ENCODE measurements at regions not wholly inside any gene's neighbourhood (a gene's known extent, or its start where the extent isn't known, plus 50 kb on each side); places are given as distances from the start of the nearest gene placed in this dataset.

DNA sequence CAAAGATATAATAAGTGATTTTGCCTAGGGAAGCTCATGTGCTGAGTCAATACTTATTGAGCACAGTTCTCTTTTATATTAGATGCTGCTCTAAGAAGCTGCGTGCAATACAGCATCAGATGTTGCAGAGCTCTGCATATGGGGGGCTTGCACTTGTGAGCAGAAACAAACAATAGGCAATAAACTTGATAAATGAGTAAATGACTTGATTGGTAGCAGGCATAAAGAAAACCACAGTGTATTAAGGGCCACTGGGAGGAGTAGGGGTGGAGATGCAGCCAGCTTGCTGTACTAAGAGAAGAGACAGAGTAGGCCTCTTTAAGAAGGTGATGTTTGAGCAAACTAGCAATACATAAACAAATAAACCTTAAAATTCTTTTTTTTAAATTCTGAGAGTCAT is 598.5 kb upstream of the ADAMTS5 start:
- Histone ChIP-seq H3K9me3 (no peaks in the 10 kb centered on the region), H3K27ac (no peak overlapping the region), H3K4me1 (no peaks in the 10 kb centered on the region), H3K4me3 (no peak overlapping the region), H3K27me3 (no peaks in the 10 kb centered on the region), H3K36me3 (no peaks in the 10 kb centered on the region)
- no peak for DNase-seq
- TF ChIP-seq, protein P1, sequence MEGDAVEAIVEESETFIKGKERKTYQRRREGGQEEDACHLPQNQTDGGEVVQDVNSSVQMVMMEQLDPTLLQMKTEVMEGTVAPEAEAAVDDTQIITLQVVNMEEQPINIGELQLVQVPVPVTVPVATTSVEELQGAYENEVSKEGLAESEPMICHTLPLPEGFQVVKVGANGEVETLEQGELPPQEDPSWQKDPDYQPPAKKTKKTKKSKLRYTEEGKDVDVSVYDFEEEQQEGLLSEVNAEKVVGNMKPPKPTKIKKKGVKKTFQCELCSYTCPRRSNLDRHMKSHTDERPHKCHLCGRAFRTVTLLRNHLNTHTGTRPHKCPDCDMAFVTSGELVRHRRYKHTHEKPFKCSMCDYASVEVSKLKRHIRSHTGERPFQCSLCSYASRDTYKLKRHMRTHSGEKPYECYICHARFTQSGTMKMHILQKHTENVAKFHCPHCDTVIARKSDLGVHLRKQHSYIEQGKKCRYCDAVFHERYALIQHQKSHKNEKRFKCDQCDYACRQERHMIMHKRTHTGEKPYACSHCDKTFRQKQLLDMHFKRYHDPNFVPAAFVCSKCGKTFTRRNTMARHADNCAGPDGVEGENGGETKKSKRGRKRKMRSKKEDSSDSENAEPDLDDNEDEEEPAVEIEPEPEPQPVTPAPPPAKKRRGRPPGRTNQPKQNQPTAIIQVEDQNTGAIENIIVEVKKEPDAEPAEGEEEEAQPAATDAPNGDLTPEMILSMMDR (IDR thresholded peaks at IDR 0.05), result no peak
- TF ChIP-seq POLR2A (IDR thresholded peaks at IDR 0.05), result no peak

DNA sequence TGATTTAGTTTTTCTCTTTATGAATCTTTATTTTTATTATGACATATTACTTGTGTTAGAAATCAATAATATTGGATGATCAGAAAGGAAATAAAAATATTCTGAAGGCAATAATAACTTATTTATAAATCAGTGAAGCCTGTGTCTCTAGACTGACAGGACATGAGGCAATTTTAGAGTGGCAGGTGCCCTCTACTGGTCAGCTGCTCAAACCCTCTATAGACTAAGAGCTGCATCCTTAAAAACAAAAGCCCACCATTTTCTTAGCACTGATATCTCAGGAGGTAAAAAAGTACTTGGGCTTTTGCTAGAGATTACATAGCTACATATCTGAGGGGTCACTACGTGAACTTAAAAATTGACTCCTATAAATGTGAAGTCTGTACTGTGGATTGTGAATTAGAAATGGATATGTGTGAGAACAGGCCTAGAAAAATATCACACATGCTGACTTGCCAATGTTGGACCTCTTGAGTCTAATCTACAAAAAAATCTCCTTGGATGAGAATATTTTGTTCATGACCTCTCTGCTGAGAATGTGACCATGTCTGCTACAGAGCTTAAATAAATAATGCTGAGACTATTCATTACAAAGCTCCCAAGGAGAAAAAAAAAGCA is 597.9 kb upstream of the ADAMTS5 start:
- peak in 1 of 3 donors; percentile 59 for DNase-seq
- H3K36me3 ChIP-seq, result no peaks in the 10 kb centered on the region
- TF ChIP-seq, protein P1 (IDR thresholded peaks at IDR 0.05), result peak in 4 of 6 experiments; percentile 38 to 60 (median 57)
- no peak for TF ChIP-seq POLR2A (IDR thresholded peaks at IDR 0.05)
- H3K4me3 ChIP-seq, result no peak overlapping the region
- no peak overlapping the region for H3K27ac ChIP-seq
- no peaks in the 10 kb centered on the region for H3K9me3 ChIP-seq
- H3K4me1 ChIP-seq, result no peaks in the 10 kb centered on the region
- H3K27me3 ChIP-seq, result no peaks in the 10 kb centered on the region

DNA sequence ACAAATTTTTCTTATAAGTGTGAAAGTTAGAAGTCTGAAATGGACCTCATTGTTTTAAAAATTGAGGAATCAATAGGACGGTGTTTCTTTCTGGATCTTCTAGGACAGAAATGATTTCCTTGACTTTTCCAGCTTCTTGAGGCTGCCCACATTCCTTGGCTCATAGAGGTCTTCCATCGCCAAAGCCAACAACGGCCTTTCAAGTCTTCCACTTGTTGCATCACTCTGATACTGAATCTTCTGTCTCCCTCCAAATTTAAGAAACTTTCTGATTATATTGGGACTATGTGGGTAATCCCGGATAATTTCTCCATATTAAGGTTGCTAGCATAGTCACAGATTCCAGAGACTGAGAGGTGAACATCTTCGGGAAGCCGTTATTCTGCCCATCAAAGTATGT is 595.4 kb upstream of the ADAMTS5 start:
- H3K27ac ChIP-seq, result no peak overlapping the region
- DNase-seq, result no peak
- TF ChIP-seq POLR2A (IDR thresholded peaks at IDR 0.05), result no peak
- TF ChIP-seq, protein P1 (IDR thresholded peaks at IDR 0.05), result no peak

DNA sequence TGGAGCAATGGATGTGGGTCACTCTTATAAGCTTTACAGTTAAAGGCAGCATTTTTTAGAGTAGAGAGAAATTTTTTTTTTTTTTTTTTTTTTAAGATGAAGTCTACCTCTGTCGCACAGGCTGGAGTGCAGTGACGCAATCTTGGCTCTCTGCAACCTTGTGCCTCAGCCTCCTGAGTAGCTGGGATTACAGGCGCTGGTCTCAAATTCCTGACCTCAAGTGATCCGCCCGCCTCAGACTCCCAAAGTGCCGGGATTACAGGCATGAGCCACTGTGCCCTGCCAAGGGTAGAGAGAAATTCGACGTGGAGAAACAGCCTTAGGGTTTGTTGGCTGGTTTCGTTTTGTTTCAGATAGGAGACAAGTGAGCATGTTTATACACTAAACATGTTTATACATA is 594.2 kb upstream of the ADAMTS5 start:
- no peaks in the 10 kb centered on the region for H3K36me3 ChIP-seq
- H3K9me3 ChIP-seq, result no peaks in the 10 kb centered on the region
- peak in 1 of 3 donors; percentile 47 for DNase-seq
- H3K27me3 ChIP-seq, result no peaks in the 10 kb centered on the region
- no peak overlapping the region for H3K4me3 ChIP-seq
- TF ChIP-seq, protein P1 (IDR thresholded peaks at IDR 0.05), result no peak
- no peak for TF ChIP-seq POLR2A (IDR thresholded peaks at IDR 0.05)
- H3K27ac ChIP-seq, result no peak overlapping the region
- no peaks in the 10 kb centered on the region for H3K4me1 ChIP-seq

More for the DNA sequence above, 595.4 kb upstream of the ADAMTS5 start:
- Histone ChIP-seq H3K4me3 (no peak overlapping the region), H3K27me3 (no peaks in the 10 kb centered on the region), H3K9me3 (no peaks in the 10 kb centered on the region), H3K36me3 (no peaks in the 10 kb centered on the region), H3K4me1 (no peaks in the 10 kb centered on the region)

DNA sequence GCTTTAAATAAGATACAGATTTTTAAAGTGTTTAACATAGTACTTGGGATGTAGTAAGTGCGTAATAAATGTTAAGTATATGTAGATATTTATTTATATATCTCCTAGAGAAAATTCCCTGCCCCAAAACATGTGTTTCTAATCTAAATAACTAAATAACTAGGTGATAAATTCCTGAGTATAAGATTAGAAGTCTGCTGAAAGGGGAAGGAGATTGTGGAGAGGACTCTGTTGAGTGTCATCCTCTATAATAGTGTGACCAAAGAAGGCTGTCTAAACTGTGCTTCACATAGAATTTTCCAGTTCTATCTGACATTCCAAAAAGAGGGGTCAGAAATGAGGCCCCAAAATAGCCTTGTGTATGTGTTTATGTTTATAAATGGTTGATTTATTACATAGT is 590.5 kb upstream of the ADAMTS5 start:
- H3K4me1 ChIP-seq, result no peaks in the 10 kb centered on the region
- no peaks in the 10 kb centered on the region for H3K36me3 ChIP-seq
- no peaks in the 10 kb centered on the region for H3K9me3 ChIP-seq
- TF ChIP-seq, protein P1 (IDR thresholded peaks at IDR 0.05), result no peak
- no peak for TF ChIP-seq POLR2A (IDR thresholded peaks at IDR 0.05)
- H3K27ac ChIP-seq, result no peak overlapping the region
- H3K27me3 ChIP-seq, result no peaks in the 10 kb centered on the region
- H3K4me3 ChIP-seq, result no peak overlapping the region
- no peak for DNase-seq

DNA sequence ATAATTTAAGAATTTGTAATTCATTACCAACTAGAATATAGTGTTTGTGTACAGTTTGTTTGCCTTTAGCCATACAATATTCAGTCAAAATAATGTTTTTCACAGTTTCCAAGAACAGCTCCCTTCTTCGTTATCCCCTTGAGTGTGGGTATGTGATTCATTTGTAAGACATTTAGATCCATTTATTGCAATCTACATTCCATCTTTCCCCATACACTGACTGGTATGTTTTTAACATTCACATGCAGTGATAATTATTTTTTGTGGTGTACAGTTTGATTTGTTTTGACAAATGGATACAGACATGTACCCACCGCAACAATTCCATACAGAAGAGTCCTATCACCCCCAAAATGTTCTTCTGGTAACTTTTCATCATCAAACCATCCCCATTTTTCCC is 589.1 kb upstream of the ADAMTS5 start:
- Histone ChIP-seq H3K4me3 (no peak overlapping the region), H3K36me3 (no peaks in the 10 kb centered on the region), H3K27ac (no peak overlapping the region), H3K4me1 (no peaks in the 10 kb centered on the region), H3K27me3 (no peaks in the 10 kb centered on the region), H3K9me3 (no peaks in the 10 kb centered on the region)
- no peak for DNase-seq
- no peak for TF ChIP-seq POLR2A (IDR thresholded peaks at IDR 0.05)
- TF ChIP-seq, protein P1 (IDR thresholded peaks at IDR 0.05), result no peak
